ENCODE measurements at regions not wholly inside any gene's neighbourhood (a gene's known extent, or its start where the extent isn't known, plus 50 kb on each side); places are given as distances from the start of the nearest gene placed in this dataset.

DNA sequence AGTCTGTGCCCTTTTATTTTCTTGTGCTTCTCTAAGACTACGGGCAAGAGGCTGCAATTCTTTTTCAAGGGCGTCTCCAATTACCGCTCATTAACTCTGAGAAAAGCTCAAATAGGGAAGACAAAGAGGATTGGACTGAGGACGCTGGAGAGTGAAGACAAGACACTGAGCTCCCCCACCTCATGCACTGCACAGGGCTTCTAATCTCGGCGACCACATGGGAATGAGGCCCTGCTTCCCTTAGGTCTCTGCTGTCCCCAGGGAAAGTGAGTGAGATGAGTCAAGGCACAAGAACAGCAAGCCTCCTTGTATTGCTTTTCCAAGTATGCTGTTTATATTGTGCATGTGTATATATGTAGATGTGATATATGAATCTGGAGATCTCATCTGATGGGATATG lies 392.2 kb upstream of the CFAP20DC start:
- Mint-ChIP-seq H3K27ac (no peak overlapping the region), H3K27me3 (no peaks in the 10 kb centered on the region), H3K4me1 (no peaks in the 10 kb centered on the region), H3K36me3 (no peaks in the 10 kb centered on the region), H3K9me3 (no peaks in the 10 kb centered on the region), H3K4me3 (no peak overlapping the region)
- no peak for DNase-seq (ENCODE audit: low spot score in 2 of 2)
- ATAC-seq (ENCODE audit: low read depth), result no peak

DNA sequence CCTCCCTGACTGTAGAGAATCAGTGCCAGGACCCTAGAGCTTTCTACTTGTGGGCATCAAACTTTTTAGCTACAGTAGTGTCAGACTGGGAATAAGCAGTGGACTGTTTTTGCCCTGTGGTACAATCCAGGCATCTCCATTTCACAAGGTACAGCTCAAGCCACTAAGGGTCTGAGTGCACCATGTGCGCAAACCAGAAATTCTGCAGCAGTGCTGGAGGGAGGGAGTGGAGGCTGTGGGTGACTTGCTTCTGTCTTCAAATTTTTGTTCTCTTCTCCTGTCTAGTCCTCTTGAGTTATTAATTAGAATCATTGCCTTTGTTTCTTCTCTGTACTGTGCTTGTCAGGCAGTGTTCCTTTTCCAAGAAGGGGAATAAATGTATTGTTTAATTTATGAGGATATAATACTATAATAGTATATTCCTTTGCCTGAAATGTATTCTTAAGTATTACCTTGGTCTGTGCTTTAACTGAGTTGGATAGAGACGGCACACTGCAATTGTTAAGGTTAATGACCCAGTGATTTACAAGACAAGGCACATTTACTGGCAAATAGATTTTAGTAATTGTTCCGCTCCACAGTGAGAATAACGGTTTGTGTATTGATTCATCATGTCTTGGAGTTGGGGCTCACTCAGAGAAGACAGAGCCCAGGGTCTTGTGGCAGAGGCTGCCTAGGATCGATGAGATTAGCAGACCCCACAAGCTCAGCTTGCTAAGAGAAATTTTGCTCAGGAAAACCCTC lies 390.6 kb upstream of the CFAP20DC start:
- no peaks in the 10 kb centered on the region for H3K9me3 Mint-ChIP-seq
- H3K27me3 Mint-ChIP-seq, result no peaks in the 10 kb centered on the region
- no peak for DNase-seq (ENCODE audit: low spot score in 2 of 2)
- ATAC-seq (ENCODE audit: low read depth), result no peak
- no peak overlapping the region for H3K27ac Mint-ChIP-seq
- no peaks in the 10 kb centered on the region for H3K36me3 Mint-ChIP-seq
- H3K4me3 Mint-ChIP-seq, result no peak overlapping the region
- no peaks in the 10 kb centered on the region for H3K4me1 Mint-ChIP-seq

DNA sequence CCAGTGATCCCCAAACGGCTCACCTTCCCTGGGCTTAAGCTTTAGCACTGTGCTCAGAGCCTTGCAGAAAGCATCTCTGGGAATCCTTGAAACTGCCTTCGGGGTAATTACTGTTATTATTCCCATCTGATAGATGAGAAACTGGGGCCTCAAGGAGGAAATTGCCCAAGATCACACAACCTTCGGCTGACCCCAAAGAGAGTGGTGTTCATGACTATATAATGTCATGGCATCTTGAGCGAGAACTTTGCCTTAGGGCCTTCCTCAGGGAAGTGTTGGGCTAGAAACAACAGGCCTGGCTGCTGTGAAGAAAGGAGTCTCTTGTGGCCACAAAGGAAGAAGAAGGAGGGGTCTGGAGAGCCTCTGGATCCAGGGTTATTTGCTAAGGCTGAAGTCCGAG lies 388.7 kb upstream of the CFAP20DC start:
- ATAC-seq (ENCODE audit: low read depth), result no peak
- H3K27me3 Mint-ChIP-seq, result no peaks in the 10 kb centered on the region
- H3K27ac Mint-ChIP-seq, result no peak overlapping the region
- peaks cover 3% of the 10 kb centered on the region for H3K36me3 Mint-ChIP-seq
- no peak for DNase-seq (ENCODE audit: low spot score in 2 of 2)
- no peaks in the 10 kb centered on the region for H3K4me1 Mint-ChIP-seq
- no peak overlapping the region for H3K4me3 Mint-ChIP-seq
- peaks cover 1% of the 10 kb centered on the region for H3K9me3 Mint-ChIP-seq

DNA sequence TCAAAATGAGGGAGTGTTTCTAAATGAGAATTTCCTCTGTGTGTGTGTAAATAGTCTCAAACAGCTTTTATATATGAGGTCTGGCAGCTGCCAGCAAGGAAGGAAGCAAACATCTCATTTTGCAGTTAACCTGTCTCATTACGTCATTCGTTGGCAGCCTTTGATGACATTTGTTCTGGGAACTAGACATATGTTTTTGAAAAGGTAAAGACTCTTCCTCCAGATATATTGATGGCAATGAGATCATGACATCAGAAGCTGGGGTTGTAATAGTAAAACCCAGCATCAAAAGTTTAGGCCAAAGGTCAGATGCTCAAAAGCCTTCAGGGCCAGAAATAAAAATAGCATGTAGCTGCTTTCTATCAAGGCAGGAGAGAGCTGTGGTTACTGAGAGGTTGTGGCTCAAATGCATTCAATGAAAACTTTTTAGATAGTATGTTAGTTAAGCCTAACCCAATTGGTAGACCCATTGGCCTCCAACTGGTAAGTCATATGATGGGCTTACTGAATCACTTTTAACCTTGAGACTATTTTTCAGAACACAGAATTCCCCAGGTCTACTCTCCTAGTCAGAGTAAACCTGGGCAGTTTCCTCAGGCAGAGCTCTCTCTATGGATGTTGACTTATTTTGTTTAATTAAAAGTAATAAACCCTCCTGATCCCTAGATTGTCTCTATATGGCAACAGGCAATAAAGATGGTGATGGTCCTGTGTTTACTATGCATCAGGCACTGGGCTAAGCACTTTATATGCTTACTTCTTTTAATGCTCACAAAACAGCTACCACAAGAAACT lies 386.5 kb upstream of the CFAP20DC start:
- H3K4me1 Mint-ChIP-seq, result no peaks in the 10 kb centered on the region
- peaks cover 3% of the 10 kb centered on the region for H3K36me3 Mint-ChIP-seq
- DNase-seq (ENCODE audit: low spot score in 2 of 2), result no peak
- no peak overlapping the region for H3K27ac Mint-ChIP-seq
- H3K4me3 Mint-ChIP-seq, result no peak overlapping the region
- H3K27me3 Mint-ChIP-seq, result no peaks in the 10 kb centered on the region
- H3K9me3 Mint-ChIP-seq, result peaks cover 1% of the 10 kb centered on the region
- no peak for ATAC-seq (ENCODE audit: low read depth)

DNA sequence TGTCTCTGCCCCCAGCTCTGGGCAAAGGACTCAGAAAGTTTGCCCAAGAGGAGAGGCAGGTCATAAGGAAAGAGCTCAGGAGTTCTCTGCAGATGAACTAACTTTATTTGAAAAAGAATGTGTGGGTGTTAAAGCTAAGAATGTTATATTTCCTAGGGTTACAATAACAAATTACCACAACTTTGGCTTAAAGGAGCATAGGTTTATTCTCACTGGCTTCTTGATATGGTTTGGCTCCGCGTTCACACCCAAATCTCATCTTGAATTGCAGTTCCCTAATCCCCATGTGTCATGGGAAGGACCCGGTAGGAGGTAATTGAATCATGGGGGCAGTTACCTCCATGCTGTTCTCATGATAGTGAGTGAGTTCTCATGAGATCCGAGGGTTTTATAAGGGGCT lies 383.7 kb upstream of the CFAP20DC start:
- Mint-ChIP-seq H3K27ac (no peak overlapping the region), H3K27me3 (no peaks in the 10 kb centered on the region), H3K4me3 (no peak overlapping the region), H3K9me3 (peaks cover 1% of the 10 kb centered on the region), H3K4me1 (no peaks in the 10 kb centered on the region), H3K36me3 (peaks cover 3% of the 10 kb centered on the region)
- ATAC-seq (ENCODE audit: low read depth), result no peak
- no peak for DNase-seq (ENCODE audit: low spot score in 2 of 2)

DNA sequence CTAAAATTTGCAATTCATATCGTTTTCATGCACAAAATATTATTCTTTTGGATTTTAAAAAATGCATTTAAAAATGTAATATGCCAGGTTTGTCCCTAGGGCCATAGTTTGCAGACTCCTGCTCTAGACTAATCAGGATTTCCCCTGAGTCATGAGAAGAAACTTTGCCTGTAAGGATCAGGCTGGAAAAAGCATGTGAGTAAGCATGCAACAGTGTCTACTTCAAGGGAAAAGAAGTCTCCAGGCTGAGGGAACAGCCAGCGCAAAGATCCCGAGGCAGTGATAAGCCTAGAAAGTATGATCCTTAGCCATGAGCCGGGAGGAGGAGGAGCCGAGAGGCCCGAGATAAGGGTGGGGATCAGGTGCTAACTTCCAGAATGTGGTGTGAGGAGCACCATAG lies 382.8 kb upstream of the CFAP20DC start:
- DNase-seq (ENCODE audit: low spot score in 2 of 2) (no peak), ATAC-seq (ENCODE audit: low read depth) (no peak)
- no peaks in the 10 kb centered on the region for H3K27me3 Mint-ChIP-seq
- H3K9me3 Mint-ChIP-seq, result peaks cover 1% of the 10 kb centered on the region
- peaks cover 3% of the 10 kb centered on the region for H3K36me3 Mint-ChIP-seq
- peaks cover 1% of the 10 kb centered on the region for H3K4me1 Mint-ChIP-seq
- no peak overlapping the region for H3K27ac Mint-ChIP-seq
- H3K4me3 Mint-ChIP-seq, result no peak overlapping the region

DNA sequence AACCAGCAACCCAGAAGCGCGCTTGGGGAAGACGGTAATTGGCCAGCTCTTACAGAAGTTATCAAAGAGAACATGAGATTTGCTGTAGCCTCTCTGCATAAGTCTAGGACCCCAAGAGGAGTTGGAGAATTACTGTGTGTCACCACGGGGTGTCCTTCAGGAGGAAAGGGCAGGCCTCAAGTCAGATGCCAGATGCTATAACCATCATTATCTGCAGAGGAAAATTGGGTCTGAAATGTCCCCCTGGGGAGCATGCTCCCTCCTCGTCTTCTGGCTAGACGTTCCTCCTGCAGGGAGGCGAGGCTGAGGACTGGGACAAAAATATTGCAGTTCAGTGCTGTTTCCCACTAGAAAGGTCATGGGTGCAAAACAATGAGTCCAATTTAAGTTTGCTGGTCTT lies 380.5 kb upstream of the CFAP20DC start:
- Mint-ChIP-seq H3K4me3 (no peak overlapping the region), H3K4me1 (peaks cover 12% of the 10 kb centered on the region), H3K27me3 (no peaks in the 10 kb centered on the region), H3K36me3 (peaks cover 3% of the 10 kb centered on the region), H3K9me3 (peaks cover 1% of the 10 kb centered on the region), H3K27ac (no peak overlapping the region)
- ATAC-seq (ENCODE audit: low read depth) (no peak), DNase-seq (ENCODE audit: low spot score in 2 of 2) (no peak)

DNA sequence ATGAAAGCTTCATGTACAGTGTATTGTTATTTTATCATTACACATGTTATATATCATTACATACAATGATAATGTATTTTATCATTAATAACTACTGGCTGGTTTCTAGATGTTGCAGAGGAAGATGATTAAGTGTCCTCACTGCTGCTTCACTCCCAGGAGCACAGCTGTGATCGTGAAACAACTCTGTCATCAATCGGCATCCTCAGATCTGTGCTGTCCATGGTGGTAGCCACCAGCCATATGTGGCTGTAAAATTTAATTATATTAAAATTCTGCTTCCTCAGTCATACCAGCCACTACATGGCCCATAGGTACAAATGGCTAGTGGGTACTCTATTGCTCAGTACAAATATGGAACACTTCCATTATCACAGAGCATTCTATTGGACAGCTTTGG lies 379.4 kb upstream of the CFAP20DC start:
- DNase-seq (ENCODE audit: low spot score in 2 of 2) (no peak), ATAC-seq (ENCODE audit: low read depth) (no peak)
- H3K27me3 Mint-ChIP-seq, result no peaks in the 10 kb centered on the region
- no peak overlapping the region for H3K4me3 Mint-ChIP-seq
- peaks cover 1% of the 10 kb centered on the region for H3K36me3 Mint-ChIP-seq
- peaks cover 18% of the 10 kb centered on the region for H3K4me1 Mint-ChIP-seq
- no peak overlapping the region for H3K27ac Mint-ChIP-seq
- no peaks in the 10 kb centered on the region for H3K9me3 Mint-ChIP-seq

DNA sequence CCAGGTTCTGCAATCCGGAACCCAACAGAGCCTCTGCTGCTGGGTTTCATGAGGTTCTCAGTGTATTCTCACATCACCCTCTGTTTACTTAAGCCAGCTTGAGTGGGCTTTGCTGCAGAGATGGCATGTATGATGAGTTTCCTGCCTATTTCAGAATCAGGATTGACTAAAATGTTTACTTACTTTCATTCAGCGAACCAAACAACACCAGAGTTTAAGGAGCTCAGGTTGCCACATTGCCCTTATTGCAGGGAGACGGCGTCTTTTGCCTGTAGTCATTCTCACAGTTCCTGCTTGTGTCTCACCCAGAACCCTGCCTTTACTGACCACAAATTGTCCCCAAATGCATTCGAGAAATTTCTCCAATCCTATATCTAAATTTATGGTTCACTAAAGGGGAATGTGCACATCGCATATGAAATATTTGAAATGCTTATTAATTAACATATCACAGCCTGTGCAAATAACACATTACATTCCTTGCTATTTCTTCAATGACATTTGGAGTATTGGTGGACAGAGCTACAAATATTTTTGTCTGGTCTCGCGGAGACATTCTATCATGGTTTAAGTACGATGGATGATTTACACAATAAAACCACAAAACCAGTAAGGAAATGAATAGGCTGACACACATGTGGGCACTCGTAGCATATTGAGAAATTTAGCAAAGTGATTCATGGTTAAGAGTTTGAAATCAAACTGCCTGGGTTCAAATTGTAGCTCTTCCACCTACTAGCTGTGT lies 377.2 kb upstream of the CFAP20DC start:
- no peaks in the 10 kb centered on the region for H3K27me3 Mint-ChIP-seq
- no peak overlapping the region for H3K4me3 Mint-ChIP-seq
- DNase-seq (ENCODE audit: low spot score in 2 of 2) (no peak), ATAC-seq (ENCODE audit: low read depth) (no peak)
- no peaks in the 10 kb centered on the region for H3K9me3 Mint-ChIP-seq
- no peaks in the 10 kb centered on the region for H3K36me3 Mint-ChIP-seq
- H3K27ac Mint-ChIP-seq, result peak overlapping the region; percentile 66
- H3K4me1 Mint-ChIP-seq, result peaks cover 19% of the 10 kb centered on the region

DNA sequence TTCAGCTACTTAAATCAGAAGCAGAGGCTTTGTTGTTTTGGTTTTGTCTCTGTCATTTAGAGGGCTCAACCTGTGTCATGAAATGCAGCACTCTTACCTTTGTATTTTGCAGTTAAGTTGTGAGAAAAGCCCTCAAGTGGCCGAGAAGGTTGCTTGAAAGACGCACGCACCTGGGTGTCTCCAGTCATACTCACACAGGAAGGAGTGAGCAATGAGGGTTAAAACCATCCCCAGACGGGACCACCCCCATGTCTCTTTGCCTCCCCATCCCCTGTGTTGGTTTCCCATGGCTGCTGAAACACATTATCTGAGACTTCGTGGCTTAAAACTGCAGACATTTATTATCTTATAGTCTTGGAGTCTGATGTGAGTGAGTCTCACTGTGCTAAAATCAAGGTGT lies 376.1 kb upstream of the CFAP20DC start:
- DNase-seq (ENCODE audit: low spot score in 2 of 2) (no peak), ATAC-seq (ENCODE audit: low read depth) (peak; percentile 22)
- H3K27ac Mint-ChIP-seq, result peak overlapping the region; percentile 66
- H3K4me1 Mint-ChIP-seq, result peaks cover 19% of the 10 kb centered on the region
- H3K4me3 Mint-ChIP-seq, result no peak overlapping the region
- H3K27me3 Mint-ChIP-seq, result no peaks in the 10 kb centered on the region
- H3K9me3 Mint-ChIP-seq, result no peaks in the 10 kb centered on the region
- no peaks in the 10 kb centered on the region for H3K36me3 Mint-ChIP-seq

DNA sequence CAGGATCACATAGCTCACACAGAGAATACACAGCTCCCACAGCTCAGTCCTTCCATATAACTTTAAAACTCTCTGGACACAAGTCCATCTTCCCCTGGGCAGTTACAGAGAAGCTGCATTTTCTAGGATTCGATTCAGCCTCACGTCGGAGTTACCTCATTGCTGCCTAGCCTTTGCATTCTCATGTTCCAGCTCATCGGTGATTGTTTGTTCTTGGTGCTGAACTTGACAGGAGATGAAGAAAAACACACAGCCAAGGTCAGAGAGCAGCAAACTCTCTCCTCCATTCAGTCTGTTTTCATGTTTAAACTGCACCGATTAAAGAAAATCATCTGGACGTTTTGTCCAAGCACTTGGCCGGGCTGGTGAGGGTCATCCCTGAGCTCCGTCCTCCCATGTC lies 375.5 kb upstream of the CFAP20DC start:
- no peak for ATAC-seq (ENCODE audit: low read depth)
- H3K4me3 Mint-ChIP-seq, result no peak overlapping the region
- no peak for DNase-seq (ENCODE audit: low spot score in 2 of 2)

DNA sequence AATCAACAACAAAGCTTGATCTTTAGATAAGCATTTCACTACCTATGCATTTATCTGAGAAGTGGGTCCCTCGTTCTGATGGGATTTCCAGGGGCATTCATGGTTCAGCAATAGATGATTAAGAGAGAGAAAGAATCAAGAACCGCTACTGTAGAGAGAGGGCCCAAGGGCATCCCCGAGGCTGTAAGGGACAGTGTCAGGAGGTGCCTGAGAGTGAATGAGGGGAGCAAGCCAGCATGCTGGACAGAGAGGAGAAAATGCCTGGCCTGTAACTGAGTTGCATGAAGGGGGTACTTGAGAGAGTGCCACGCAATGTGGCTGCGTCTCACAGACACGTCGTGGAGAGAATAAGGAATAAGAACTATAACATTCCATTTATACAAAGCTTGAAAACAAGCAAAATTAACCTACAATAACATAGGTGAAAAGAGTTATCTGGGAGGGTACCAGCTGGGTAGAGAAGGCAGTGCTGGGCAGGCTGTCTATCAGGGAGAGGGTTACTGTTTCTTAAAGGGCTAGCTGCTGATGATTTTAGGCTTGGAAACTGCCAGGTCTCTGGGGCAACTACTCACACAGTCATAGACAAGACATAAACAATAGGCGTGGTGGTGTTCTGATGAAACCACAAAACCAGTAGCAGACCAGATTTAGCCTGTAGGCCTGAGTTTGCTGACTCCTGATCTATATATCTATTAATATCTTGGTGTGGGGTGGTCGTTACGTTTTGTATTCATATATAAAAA lies 374.6 kb upstream of the CFAP20DC start:
- Mint-ChIP-seq H3K4me3 (peak overlapping the region; percentile 2), H3K36me3 (no peaks in the 10 kb centered on the region), H3K27me3 (no peaks in the 10 kb centered on the region), H3K27ac (peak overlapping the region; percentile 43), H3K9me3 (no peaks in the 10 kb centered on the region), H3K4me1 (peaks cover 19% of the 10 kb centered on the region)
- DNase-seq (ENCODE audit: low spot score in 2 of 2) (no peak), ATAC-seq (ENCODE audit: low read depth) (peak; percentile 86)

More for the DNA sequence above, 375.5 kb upstream of the CFAP20DC start:
- Mint-ChIP-seq H3K4me1 (peaks cover 19% of the 10 kb centered on the region), H3K27me3 (no peaks in the 10 kb centered on the region), H3K36me3 (no peaks in the 10 kb centered on the region), H3K27ac (peak overlapping the region; percentile 66), H3K9me3 (no peaks in the 10 kb centered on the region)

DNA sequence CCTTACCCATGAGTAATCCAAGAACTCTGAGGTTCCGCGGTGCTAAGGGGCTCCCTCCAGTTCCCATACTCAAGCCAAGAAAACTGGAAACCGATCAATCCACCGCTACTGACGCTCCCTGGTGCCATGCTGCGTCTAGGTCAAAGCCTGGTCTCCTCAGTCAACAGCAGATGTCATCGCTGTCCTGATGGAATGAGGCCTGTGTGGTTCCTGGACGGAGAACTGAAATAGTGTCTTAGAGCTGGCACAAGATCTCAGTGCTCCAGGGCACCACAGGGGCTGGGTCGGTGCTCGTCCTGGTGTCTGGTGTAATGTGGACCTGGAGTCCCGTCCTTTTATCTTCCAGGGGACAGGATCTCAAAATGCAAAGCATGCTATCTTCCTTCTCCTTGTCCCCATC lies 373.9 kb upstream of the CFAP20DC start:
- no peak overlapping the region for H3K4me3 Mint-ChIP-seq
- H3K27ac Mint-ChIP-seq, result peak overlapping the region; percentile 43
- DNase-seq (ENCODE audit: low spot score in 2 of 2), result no peak
- no peaks in the 10 kb centered on the region for H3K36me3 Mint-ChIP-seq
- peaks cover 19% of the 10 kb centered on the region for H3K4me1 Mint-ChIP-seq
- no peaks in the 10 kb centered on the region for H3K27me3 Mint-ChIP-seq
- no peak for ATAC-seq (ENCODE audit: low read depth)
- no peaks in the 10 kb centered on the region for H3K9me3 Mint-ChIP-seq

DNA sequence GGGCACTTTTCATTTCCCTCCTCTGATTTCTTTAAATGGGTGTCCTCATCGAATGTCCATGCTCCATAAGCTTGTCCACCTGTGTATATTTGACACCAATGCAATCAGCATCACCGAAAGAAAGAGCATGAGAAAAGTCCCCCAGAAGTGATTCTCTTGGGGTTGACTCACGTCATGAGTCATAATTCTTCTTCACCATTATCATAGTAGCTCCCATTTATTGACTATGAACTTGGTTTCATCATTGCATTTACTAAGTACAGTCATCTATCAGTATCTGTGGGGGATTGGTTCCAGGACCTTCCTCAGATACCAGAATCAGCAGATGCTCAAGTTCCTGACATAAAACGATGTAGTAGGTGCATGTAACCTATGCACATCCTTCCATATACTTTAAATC lies 372.5 kb upstream of the CFAP20DC start:
- Mint-ChIP-seq H3K9me3 (no peaks in the 10 kb centered on the region), H3K27me3 (no peaks in the 10 kb centered on the region), H3K27ac (no peak overlapping the region), H3K4me1 (peaks cover 14% of the 10 kb centered on the region), H3K36me3 (no peaks in the 10 kb centered on the region), H3K4me3 (no peak overlapping the region)
- ATAC-seq (ENCODE audit: low read depth) (no peak), DNase-seq (ENCODE audit: low spot score in 2 of 2) (no peak)

All from memory B cell (primary cell).